ENCODE measurements at regions not wholly inside any gene's neighbourhood (a gene's known extent, or its start where the extent isn't known, plus 50 kb on each side); places are given as distances from the start of the nearest gene placed in this dataset.

DNA sequence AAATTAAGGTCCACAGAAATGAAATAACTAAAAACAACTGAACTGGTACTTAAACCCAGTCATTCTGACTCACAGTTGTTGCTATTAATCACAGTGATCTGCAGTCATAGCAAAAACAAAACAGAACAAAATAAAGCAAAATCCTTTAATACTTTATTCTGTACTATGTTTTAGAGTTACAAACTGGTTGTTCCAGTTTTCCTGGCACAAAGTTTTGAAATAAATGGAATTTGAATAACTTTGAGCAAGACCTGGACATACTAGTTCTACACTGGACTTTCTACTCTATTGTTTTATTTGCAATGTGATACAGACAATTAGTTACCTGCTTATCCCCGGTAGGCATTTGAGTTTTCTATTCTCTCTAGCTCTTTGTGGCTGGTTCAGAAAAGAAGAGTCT is 147.9 kb downstream of the DMRT2 start:
- TF ChIP-seq, protein P1, sequence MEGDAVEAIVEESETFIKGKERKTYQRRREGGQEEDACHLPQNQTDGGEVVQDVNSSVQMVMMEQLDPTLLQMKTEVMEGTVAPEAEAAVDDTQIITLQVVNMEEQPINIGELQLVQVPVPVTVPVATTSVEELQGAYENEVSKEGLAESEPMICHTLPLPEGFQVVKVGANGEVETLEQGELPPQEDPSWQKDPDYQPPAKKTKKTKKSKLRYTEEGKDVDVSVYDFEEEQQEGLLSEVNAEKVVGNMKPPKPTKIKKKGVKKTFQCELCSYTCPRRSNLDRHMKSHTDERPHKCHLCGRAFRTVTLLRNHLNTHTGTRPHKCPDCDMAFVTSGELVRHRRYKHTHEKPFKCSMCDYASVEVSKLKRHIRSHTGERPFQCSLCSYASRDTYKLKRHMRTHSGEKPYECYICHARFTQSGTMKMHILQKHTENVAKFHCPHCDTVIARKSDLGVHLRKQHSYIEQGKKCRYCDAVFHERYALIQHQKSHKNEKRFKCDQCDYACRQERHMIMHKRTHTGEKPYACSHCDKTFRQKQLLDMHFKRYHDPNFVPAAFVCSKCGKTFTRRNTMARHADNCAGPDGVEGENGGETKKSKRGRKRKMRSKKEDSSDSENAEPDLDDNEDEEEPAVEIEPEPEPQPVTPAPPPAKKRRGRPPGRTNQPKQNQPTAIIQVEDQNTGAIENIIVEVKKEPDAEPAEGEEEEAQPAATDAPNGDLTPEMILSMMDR (IDR thresholded peaks at IDR 0.05; ENCODE audit: control extremely low read depth, extremely low read depth, low read depth, missing control alignments) = no peak
- DNase-seq (ENCODE audit: extremely low spot score) = no peak
- CTCF ChIA-PET = no interaction called here
- POLR2A ChIA-PET = no interaction called here

DNA sequence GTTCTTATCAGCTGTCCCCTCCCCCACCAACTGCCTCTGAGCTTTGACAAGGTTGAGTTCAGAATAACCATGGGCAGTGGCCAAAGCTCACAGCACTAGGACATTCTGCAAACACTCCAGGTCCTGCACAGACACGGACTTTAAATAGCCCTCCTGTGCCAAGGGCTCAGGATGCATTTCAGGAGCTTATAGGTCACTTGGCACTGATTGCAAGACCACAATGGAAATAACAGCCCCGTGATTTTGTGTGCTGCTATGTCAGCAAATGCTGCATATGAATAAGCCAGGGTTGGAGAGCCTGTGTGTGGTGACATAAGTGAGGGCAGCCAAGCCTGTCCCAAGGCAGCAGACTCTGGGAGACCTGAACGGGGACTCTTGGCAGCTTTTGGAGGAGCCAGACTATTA is 150.7 kb downstream of the DMRT2 start:
- POLR2A ChIA-PET = no interaction called here
- CTCF ChIA-PET = no interaction called here

DNA sequence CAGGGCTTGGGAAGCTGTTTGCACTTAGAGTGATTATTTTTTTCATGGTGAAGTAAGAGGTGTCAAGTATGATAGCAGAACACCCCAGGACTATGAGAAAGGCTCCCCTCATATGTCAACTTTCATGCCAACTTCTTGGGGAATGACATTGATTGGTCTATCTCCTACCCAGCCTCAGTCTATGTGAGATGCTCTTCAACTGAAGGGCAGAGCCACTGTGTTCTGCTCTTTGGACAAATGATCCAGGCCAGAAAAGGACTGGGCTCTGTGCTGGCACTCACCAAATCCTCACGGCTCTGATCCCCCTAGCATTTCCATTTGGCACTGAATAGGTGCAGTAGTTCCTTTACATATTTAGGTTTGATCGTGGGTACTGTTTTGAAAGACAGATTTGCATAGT is 151.1 kb downstream of the DMRT2 start:
- POLR2A ChIA-PET = no interaction called here
- TF ChIP-seq, protein P1 (IDR thresholded peaks at IDR 0.05; ENCODE audit: control extremely low read depth, extremely low read depth, low read depth, missing control alignments) = no peak
- CTCF ChIA-PET = no interaction called here
- DNase-seq (ENCODE audit: extremely low spot score) = no peak

More for the DNA sequence above, 150.7 kb downstream of the DMRT2 start:
- no peak for DNase-seq (ENCODE audit: extremely low spot score)
- TF ChIP-seq, protein P1 (IDR thresholded peaks at IDR 0.05; ENCODE audit: control extremely low read depth, extremely low read depth, low read depth, missing control alignments) = no peak

- POLR2A ChIA-PET = no interaction called here
- CTCF ChIA-PET = interaction anchor here (1.4 kb wide), 1 partner anchor 16 kb away, joined by 3 read pairs; no protein-coding TSS in a partner anchor
- DNase-seq (ENCODE audit: extremely low spot score) = no peak
- TF ChIP-seq, protein P1 (IDR thresholded peaks at IDR 0.05; ENCODE audit: control extremely low read depth, extremely low read depth, low read depth, missing control alignments) = no peak
Measured at GRCh38 chr9:1201901-1202300, 151.7 kb downstream of the DMRT2 start.

- no peak for DNase-seq (ENCODE audit: extremely low spot score)
Measured at GRCh38 chr9:1202512-1203280, 152.5 kb downstream of the DMRT2 start.

GRCh38 chr9:1207686-1208085 is 157.5 kb downstream of the DMRT2 start:
- TF ChIP-seq, protein P1 (IDR thresholded peaks at IDR 0.05; ENCODE audit: control extremely low read depth, extremely low read depth, low read depth, missing control alignments) = no peak
- CTCF ChIA-PET = interaction anchor here (1.1 to 1.4 kb wide), 2 partner anchors 13 to 25 kb away, joined by 3 read pairs; no protein-coding TSS in a partner anchor
- no peak for DNase-seq (ENCODE audit: extremely low spot score)
- POLR2A ChIA-PET = no interaction called here

More at GRCh38 chr9:1202512-1203280, 152.5 kb downstream of the DMRT2 start:
- ChIA-PET POLR2A (no interaction called here), CTCF (interaction anchor here (1.4 kb wide), 1 partner anchor 15 kb away, joined by 3 read pairs; no protein-coding TSS in a partner anchor)
- TF ChIP-seq, protein P1 (IDR thresholded peaks at IDR 0.05; ENCODE audit: control extremely low read depth, extremely low read depth, low read depth, missing control alignments) = no peak

Measured in GM10248 (cell line).